Ectodermal cell (in vitro differentiated cells): ENCODE measurements at regions not wholly inside any gene's neighbourhood (a gene's known extent, or its start where the extent isn't known, plus 50 kb on each side); places are given as distances from the start of the nearest gene placed in this dataset.

ENCODE experiments used
- H3K27ac ChIP-seq: 2 replicates; pipeline ENCODE4 v1.7.0; 2013; ENCODE audit warnings: mild to moderate bottlenecking, low read depth, low read length; ENCODE audit not compliant: insufficient read depth, poor library complexity, severe bottlenecking
- H3K27me3 ChIP-seq: 2 replicates; pipeline ENCODE4 v1.7.0; 2013; ENCODE audit warnings: mild to moderate bottlenecking, low read length; ENCODE audit not compliant: insufficient read depth, control insufficient read depth, poor library complexity, severe bottlenecking
- H3K36me3 ChIP-seq: one replicate; pipeline ENCODE4 v1.7.0; 2013; ENCODE audit warnings: low read length; ENCODE audit not compliant: control insufficient read depth, insufficient read depth
- H3K4me1 ChIP-seq: one replicate; pipeline ENCODE4 v1.7.0; 2013; ENCODE audit warnings: low read length; ENCODE audit not compliant: control insufficient read depth, insufficient read depth
- H3K4me3 ChIP-seq: 2 replicates; pipeline ENCODE4 v1.7.0; 2013; ENCODE audit warnings: low read depth, low read length, control low read depth; ENCODE audit not compliant: insufficient read depth
- H3K9me3 ChIP-seq: 2 replicates; pipeline ENCODE4 v1.7.0; 2013; ENCODE audit warnings: mild to moderate bottlenecking, low read length, moderate library complexity; ENCODE audit not compliant: control insufficient read depth
- WGBS, 2 experiments: methylation state at CpG; one replicate each; pipeline ENCODE4 v1.1.7; 2013; ENCODE audit warnings: missing lambda C conversion rate in 2 of 2; 5-methylcytosine and 5-hydroxymethylcytosine counted together

- Histone ChIP-seq H3K27me3 (peaks cover 5% of the 10 kb centered on the region), H3K27ac (no peak overlapping the region), H3K36me3 (no peaks in the 10 kb centered on the region), H3K9me3 (no peaks in the 10 kb centered on the region), H3K4me1 (no peaks in the 10 kb centered on the region), H3K4me3 (no peak overlapping the region)
- WGBS, 2 experiments, result 88 to 90% methylated on average over 7 of the region's 7 CpGs
Observed at GRCh38 chr13:111526922-111527321, 206.5 kb downstream of the TEX29 start.

GRCh38 chr13:111527614-111528229, 207.3 kb downstream of the TEX29 start:
- no peak overlapping the region for H3K27ac ChIP-seq
- no peaks in the 10 kb centered on the region for H3K36me3 ChIP-seq
- no peaks in the 10 kb centered on the region for H3K4me1 ChIP-seq
- H3K4me3 ChIP-seq, result no peak overlapping the region
- WGBS, 2 experiments, result 73% methylated on average over 14 of the region's 14 CpGs
- H3K9me3 ChIP-seq, result no peaks in the 10 kb centered on the region
- peaks cover 10% of the 10 kb centered on the region for H3K27me3 ChIP-seq

- 88 to 93% methylated on average over 3 of the region's 3 CpGs for WGBS, 2 experiments
- Histone ChIP-seq H3K27ac (no peak overlapping the region), H3K27me3 (peaks cover 18% of the 10 kb centered on the region)
Observed at GRCh38 chr13:111528513-111528912, 208.1 kb downstream of the TEX29 start.

GRCh38 chr13:111530137-111530870, 209.9 kb downstream of the TEX29 start:
- Histone ChIP-seq H3K36me3 (no peaks in the 10 kb centered on the region), H3K4me3 (no peak overlapping the region), H3K9me3 (no peaks in the 10 kb centered on the region), H3K27me3 (peaks cover 36% of the 10 kb centered on the region), H3K4me1 (peaks cover 9% of the 10 kb centered on the region), H3K27ac (no peak overlapping the region)
- 90 to 91% methylated on average over 17 of the region's 17 CpGs for WGBS, 2 experiments

More at GRCh38 chr13:111528513-111528912, 208.1 kb downstream of the TEX29 start:
- no peaks in the 10 kb centered on the region for H3K36me3 ChIP-seq
- H3K9me3 ChIP-seq, result no peaks in the 10 kb centered on the region
- no peaks in the 10 kb centered on the region for H3K4me1 ChIP-seq
- no peak overlapping the region for H3K4me3 ChIP-seq

GRCh38 chr13:111531505-111531904, 211.1 kb downstream of the TEX29 start:
- no peaks in the 10 kb centered on the region for H3K9me3 ChIP-seq
- no peak overlapping the region for H3K4me3 ChIP-seq
- peaks cover 9% of the 10 kb centered on the region for H3K4me1 ChIP-seq
- no peaks in the 10 kb centered on the region for H3K36me3 ChIP-seq
- 57 to 71% methylated on average over 5 to 7 of the region's 7 CpGs for WGBS, 2 experiments
- no peak overlapping the region for H3K27ac ChIP-seq
- H3K27me3 ChIP-seq, result peaks cover 48% of the 10 kb centered on the region

GRCh38 chr13:111532111-111532510, 211.7 kb downstream of the TEX29 start:
- peaks cover 53% of the 10 kb centered on the region for H3K27me3 ChIP-seq
- no peak overlapping the region for H3K27ac ChIP-seq
- no peaks in the 10 kb centered on the region for H3K36me3 ChIP-seq
- no peaks in the 10 kb centered on the region for H3K9me3 ChIP-seq
- H3K4me1 ChIP-seq, result peaks cover 9% of the 10 kb centered on the region
- 34 to 48% methylated on average over 5 to 6 of the region's 9 CpGs for WGBS, 2 experiments
- no peak overlapping the region for H3K4me3 ChIP-seq

- Histone ChIP-seq H3K27ac (no peak overlapping the region), H3K27me3 (peaks cover 68% of the 10 kb centered on the region), H3K36me3 (no peaks in the 10 kb centered on the region), H3K4me3 (no peak overlapping the region), H3K4me1 (peaks cover 9% of the 10 kb centered on the region), H3K9me3 (no peaks in the 10 kb centered on the region)
- WGBS, 2 experiments, result 57 to 60% methylated on average over 5 to 10 of the region's 10 CpGs
Observed at GRCh38 chr13:111533900-111534683, 213.7 kb downstream of the TEX29 start.

DNA sequence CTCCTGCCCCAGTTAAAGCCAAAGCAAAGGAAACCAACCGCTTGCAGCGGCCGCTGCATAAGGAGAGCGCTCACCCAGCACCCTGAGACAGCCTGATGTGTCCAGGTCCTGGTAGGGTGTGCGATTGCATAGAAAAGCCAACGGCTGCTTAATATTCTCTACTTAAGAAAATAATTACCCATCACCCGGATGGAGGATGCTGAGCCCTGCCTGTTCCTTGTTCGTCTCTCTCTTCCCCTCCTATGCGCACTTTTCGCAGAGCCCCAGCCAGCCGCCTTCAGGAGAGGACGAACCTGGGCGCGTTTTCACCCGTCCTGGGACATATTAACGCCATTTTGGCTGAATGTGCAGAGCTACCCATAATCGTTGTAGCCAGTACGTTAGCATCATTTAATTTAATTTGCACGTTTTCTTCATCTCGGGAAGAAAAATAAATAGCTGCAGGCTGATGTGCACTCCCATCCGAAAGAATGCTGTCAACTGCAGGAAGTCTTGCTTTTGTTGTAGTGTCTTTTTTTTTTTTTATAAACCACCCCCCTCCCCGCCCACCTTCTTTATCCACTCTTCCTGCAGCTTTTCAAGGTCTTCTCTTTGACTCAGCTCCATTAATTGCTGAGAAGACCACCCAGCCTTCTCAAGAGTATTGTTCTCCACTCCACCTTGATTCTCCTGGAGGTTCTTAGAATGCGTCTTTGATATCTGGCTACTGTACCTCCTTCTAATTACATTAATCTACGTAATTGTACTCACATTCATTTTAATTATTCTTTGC, 214.5 kb downstream of the TEX29 start:
- H3K4me3 ChIP-seq, result peak overlapping the region; percentile 21
- no peaks in the 10 kb centered on the region for H3K36me3 ChIP-seq
- peaks cover 68% of the 10 kb centered on the region for H3K27me3 ChIP-seq
- 7 to 10% methylated on average over 24 of the region's 24 CpGs for WGBS, 2 experiments
- peaks cover 9% of the 10 kb centered on the region for H3K4me1 ChIP-seq
- H3K27ac ChIP-seq, result no peak overlapping the region
- H3K9me3 ChIP-seq, result no peaks in the 10 kb centered on the region

DNA sequence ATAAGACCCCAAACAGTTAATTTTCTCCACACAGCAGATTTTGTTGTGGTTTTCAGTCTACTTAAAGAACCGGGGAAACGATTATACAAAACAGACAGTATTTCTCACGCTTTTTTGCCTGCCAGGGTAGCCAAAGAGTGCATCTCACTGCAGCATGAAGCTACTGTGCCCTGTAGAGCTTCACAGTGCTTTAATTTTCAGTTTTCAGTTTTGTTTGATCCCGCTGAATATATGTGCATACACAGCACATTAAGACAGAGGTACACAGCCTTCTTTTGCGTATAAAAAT, 215.0 kb downstream of the TEX29 start:
- no peak overlapping the region for H3K27ac ChIP-seq
- no peak overlapping the region for H3K4me3 ChIP-seq
- no peaks in the 10 kb centered on the region for H3K36me3 ChIP-seq
- peaks cover 65% of the 10 kb centered on the region for H3K27me3 ChIP-seq
- 64 to 69% methylated on average over 4 to 5 of the region's 5 CpGs for WGBS, 2 experiments
- no peaks in the 10 kb centered on the region for H3K9me3 ChIP-seq
- H3K4me1 ChIP-seq, result peaks cover 9% of the 10 kb centered on the region
